H1 (cell line): ENCODE measurements at regions not wholly inside any gene's neighbourhood (a gene's known extent, or its start where the extent isn't known, plus 50 kb on each side); places are given as distances from the start of the nearest gene placed in this dataset.

Experiments used
- CTCF ChIA-PET: fragments of 300-600 bp; sonication (Branson Sonifier 250); formaldehyde crosslinking; loops from one replicate; lab custom pipeline; 2021; ENCODE audit not compliant: partially characterized antibody; lab: Charles Lee
- POLR2A ChIA-PET: fragments of 300-600 bp; sonication (Branson Sonifier 250); formaldehyde crosslinking; loops from one replicate; lab custom pipeline; 2021; ENCODE audit warnings: inconsistent platforms; ENCODE audit not compliant: partially characterized antibody; lab: Charles Lee
- DNase-seq, 2 experiments: peaks; one replicate each; pipeline versions ENCODE4 v3.0.0 to v3.0.0-alpha.2; 2010 to 2022; ENCODE audit warnings: low spot score in 2 of 2, low read depth in 1 of 2, mixed read lengths in 1 of 2
- FAIRE-seq: peaks from 2 replicates; lab custom pipeline; 2011; peaks lifted over from hg19 to GRCh38; lab: Jason Lieb, UNC
- H2AFZ ChIP-seq: 2 replicates; pipeline ENCODE4 v1.8.1; 2012; ENCODE audit warnings: low read length, inconsistent platforms
- H2AK5ac ChIP-seq: 2 replicates; pipeline ENCODE4 v1.6.1; 2013; ENCODE audit warnings: low read depth, low read length
- H2BK120ac ChIP-seq: replicated peaks from 2 replicates; pipeline ENCODE3; 2013; ENCODE audit warnings: low read depth, low read length, inconsistent platforms
- H2BK12ac ChIP-seq: 2 replicates; pipeline ENCODE4 v1.6.1; 2013; ENCODE audit warnings: low read depth, low read length
- H2BK15ac ChIP-seq: 2 replicates; pipeline ENCODE4 v1.6.1; 2013; ENCODE audit warnings: low read length
- H2BK20ac ChIP-seq: 2 replicates; pipeline ENCODE4 v1.6.1; 2013; ENCODE audit warnings: low read length
- H2BK5ac ChIP-seq: 2 replicates; pipeline ENCODE4 v1.6.1; 2013; ENCODE audit warnings: low read depth, low read length
- H3K14ac ChIP-seq: 2 replicates; pipeline ENCODE4 v1.6.1; 2013; ENCODE audit warnings: inconsistent platforms; ENCODE audit not compliant: insufficient read length
- H3K18ac ChIP-seq: 2 replicates; pipeline ENCODE4 v1.6.1; 2013; ENCODE audit warnings: low read length; ENCODE audit errors: extremely low read depth
- H3K23ac ChIP-seq: 2 replicates; pipeline ENCODE4 v1.6.1; 2013; ENCODE audit warnings: inconsistent platforms; ENCODE audit not compliant: insufficient read length
- H3K23me2 ChIP-seq: 2 replicates; pipeline ENCODE4 v1.6.1; 2013; ENCODE audit warnings: low read depth, low read length
- H3K27ac ChIP-seq: 2 replicates; pipeline ENCODE4 v1.6.1; 2011; ENCODE audit warnings: low read depth, low read length, inconsistent platforms
- H3K27me3 ChIP-seq, 4 experiments: replicated peaks in 1 of 4; 1 replicate in 1 of 4; 2 replicates in 3 of 4; pipeline versions ENCODE4 v1.6.1 to v1.8.1; 2011 to 2013; ENCODE audit warnings: low read length in 3 of 4, mild to moderate bottlenecking in 3 of 4, inconsistent platforms in 2 of 4, mixed read lengths in 2 of 4, moderate library complexity in 1 of 4; ENCODE audit not compliant: control insufficient read depth in 3 of 4, insufficient read depth in 3 of 4; ENCODE audit errors: extremely low read depth in 1 of 4
- H3K36me3 ChIP-seq, 4 experiments: 2 replicates each; pipeline versions ENCODE4 v1.6.1 to v1.8.1; 2011 to 2013; ENCODE audit warnings: mild to moderate bottlenecking in 4 of 4, low read length in 3 of 4, moderate library complexity in 2 of 4, control low read depth in 1 of 4, inconsistent platforms in 1 of 4; ENCODE audit not compliant: insufficient read depth in 4 of 4, control insufficient read depth in 2 of 4
- H3K4ac ChIP-seq: replicated peaks from 2 replicates; pipeline ENCODE3; 2013; ENCODE audit warnings: low read length, low read depth, mixed read lengths, inconsistent platforms; ENCODE audit not compliant: insufficient read length
- H3K4me1 ChIP-seq, 4 experiments: replicated peaks in 1 of 4; 1 replicate in 1 of 4; 2 replicates in 3 of 4; pipeline versions ENCODE4 v1.6.1 to v1.8.1; 2011 to 2013; ENCODE audit warnings: low read length in 3 of 4, inconsistent platforms in 2 of 4, mixed read lengths in 1 of 4; ENCODE audit not compliant: insufficient read depth in 4 of 4, control insufficient read depth in 3 of 4
- H3K4me2 ChIP-seq, 2 experiments: 2 replicates each; pipeline versions ENCODE4 v1.6.1 to v1.8.1; 2011 to 2013; ENCODE audit warnings: low read depth in 2 of 2, low read length in 2 of 2, control low read depth in 1 of 2, inconsistent platforms in 1 of 2, mild to moderate bottlenecking in 1 of 2; ENCODE audit not compliant: insufficient read depth in 1 of 2
- H3K4me3 ChIP-seq, 4 experiments: fragments of 200-600, 300-600 bp in 1 of 4; sonication (generic), shearing (Covaris generic), sonication (Bioruptor Twin) in 1 of 4; 2 replicates each; pipeline versions ENCODE4 v1.5.1 to v1.8.1; 2011 to 2016; ENCODE audit warnings: low read length in 4 of 4, low read depth in 3 of 4, control low read depth in 2 of 4, inconsistent platforms in 2 of 4, mild to moderate bottlenecking in 2 of 4, mixed read lengths in 1 of 4, moderate library complexity in 1 of 4; ENCODE audit not compliant: insufficient read depth in 2 of 4; ENCODE audit errors: extremely low read depth in 1 of 4
- H3K56ac ChIP-seq: replicated peaks from 2 replicates; pipeline ENCODE3; 2013; ENCODE audit warnings: low read depth, mild to moderate bottlenecking, mixed read lengths, low read length, inconsistent platforms; ENCODE audit not compliant: insufficient read length
- H3K79me1 ChIP-seq: 2 replicates; pipeline ENCODE4 v1.6.1; 2013; ENCODE audit warnings: low read depth, low read length, control low read depth
- H3K79me2 ChIP-seq, 2 experiments: 2 replicates each; pipeline versions ENCODE4 v1.6.1 to v1.8.1; 2012 to 2013; ENCODE audit warnings: low read length in 2 of 2, mild to moderate bottlenecking in 2 of 2, inconsistent platforms in 1 of 2; ENCODE audit not compliant: insufficient read depth in 2 of 2, control insufficient read depth in 1 of 2
- H3K9ac ChIP-seq, 4 experiments: replicated peaks in 1 of 4; 1 replicate in 1 of 4; 2 replicates in 3 of 4; pipeline versions ENCODE4 v1.6.1 to v1.8.1; 2011 to 2013; ENCODE audit warnings: low read depth in 3 of 4, low read length in 3 of 4, control low read depth in 2 of 4, mild to moderate bottlenecking in 2 of 4, moderate library complexity in 2 of 4, inconsistent platforms in 1 of 4; ENCODE audit errors: extremely low read depth in 1 of 4
- H3K9me3 ChIP-seq, 2 experiments: 2 replicates each; pipeline versions ENCODE4 v1.6.1 to v1.8.1; 2012 to 2013; ENCODE audit warnings: mild to moderate bottlenecking in 2 of 2, moderate library complexity in 2 of 2, control low read depth in 1 of 2, inconsistent platforms in 1 of 2, low read depth in 1 of 2, low read length in 1 of 2, mixed read lengths in 1 of 2; ENCODE audit not compliant: insufficient read depth in 2 of 2
- H4K20me1 ChIP-seq, 2 experiments: replicated peaks in 1 of 2; 2 replicates each; pipeline versions ENCODE3 to v1.8.1; 2011 to 2013; ENCODE audit warnings: inconsistent platforms in 2 of 2, low read length in 2 of 2, mild to moderate bottlenecking in 1 of 2; ENCODE audit not compliant: insufficient read depth in 2 of 2, control insufficient read depth in 1 of 2
- H4K5ac ChIP-seq: 2 replicates; pipeline ENCODE4 v1.6.1; 2013; ENCODE audit warnings: low read length, low read depth, mixed read lengths, inconsistent platforms; ENCODE audit not compliant: insufficient read length
- H4K8ac ChIP-seq: 2 replicates; pipeline ENCODE4 v1.8.0; 2013; ENCODE audit warnings: mild to moderate bottlenecking, moderate library complexity, low read length, inconsistent platforms; ENCODE audit not compliant: insufficient read depth; ENCODE audit errors: extremely low read depth
- H4K91ac ChIP-seq: replicated peaks from 2 replicates; pipeline ENCODE3; 2013; ENCODE audit warnings: low read length, mixed read lengths, inconsistent platforms; ENCODE audit not compliant: insufficient read length
- RAD21 ChIP-seq, 2 experiments: IDR thresholded peaks in 1 of 2; conservative IDR thresholded peaks in 1 of 2; 2 replicates each; pipeline ENCODE4 v1.6.1; 2011; ENCODE audit warnings: low read depth in 2 of 2, low read length in 2 of 2, improper control_type of control experiment in 1 of 2, inconsistent platforms in 1 of 2, mild to moderate bottlenecking in 1 of 2, moderate library complexity in 1 of 2
- SAP30 ChIP-seq: fragments of 300-600 bp; sonication (generic); IDR thresholded peaks from 2 replicates; pipeline ENCODE4 v1.7.1; 2012; ENCODE audit warnings: low read length, moderate library complexity, mild to moderate bottlenecking, inconsistent platforms; ENCODE audit not compliant: insufficient read depth, insufficient replicate concordance
- whole genome bisulfite sequencing, 2 experiments: shearing (Covaris generic) in 1 of 2; methylation state at CpG; one replicate each; pipeline versions ENCODE4 v1.1.6 to v1.1.7; 2013 to 2015; ENCODE audit warnings: low lambda C conversion rate in 2 of 2, mixed read lengths in 2 of 2, inconsistent platforms in 1 of 2, low coverage in 1 of 2, missing lambda C conversion rate in 1 of 2; ENCODE audit not compliant: insufficient replicate concordance in 2 of 2, insufficient coverage in 1 of 2, insufficient read length in 1 of 2; ENCODE audit errors: extremely low coverage in 1 of 2, missing lambda C conversion rate in 1 of 2; 5-methylcytosine and 5-hydroxymethylcytosine counted together
- TF ChIP-seq, protein P1 (sequence below), 3 experiments: IDR thresholded peaks; 1 replicate in 2 of 3; 2 replicates in 1 of 3; pipeline versions ENCODE4 v1.5.1 to v1.6.1; 2011; ENCODE audit warnings: low read length in 3 of 3, mild to moderate bottlenecking in 3 of 3, inconsistent platforms in 2 of 3, low read depth in 1 of 3, moderate library complexity in 1 of 3; ENCODE audit not compliant: insufficient read depth in 1 of 3; ENCODE audit errors: control extremely low read depth in 1 of 3

DNA sequence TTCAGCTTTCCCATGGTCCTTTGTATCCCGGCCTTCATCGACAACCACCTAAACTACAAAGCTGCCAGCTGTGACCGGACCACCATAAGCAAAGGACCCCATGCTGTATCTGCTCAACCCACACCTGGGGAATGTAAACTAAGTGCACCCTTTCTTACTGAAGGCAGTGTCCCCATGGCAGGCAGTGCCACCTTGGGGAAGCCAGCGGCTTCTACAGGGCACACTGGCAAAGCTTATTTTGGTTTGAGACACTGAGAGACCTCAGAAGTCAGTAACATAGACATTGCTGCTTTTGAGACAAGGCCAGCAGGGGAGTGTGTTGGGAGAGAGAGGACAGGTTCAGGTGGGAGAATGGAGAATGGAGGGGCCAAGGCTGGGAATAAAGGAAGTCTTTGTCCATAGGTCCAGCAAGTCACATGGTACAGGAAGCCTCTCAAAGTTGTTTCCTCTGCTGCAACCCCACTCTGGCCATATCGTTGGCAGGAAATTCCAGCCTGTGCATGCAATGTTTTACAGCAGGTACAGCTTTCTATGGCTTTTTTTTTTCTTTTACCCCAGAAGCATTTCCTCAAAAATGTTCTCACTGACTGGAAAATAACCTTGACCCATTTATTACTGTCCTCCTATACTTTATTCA lies 85.9 kb upstream of the NPVF start:
- Histone ChIP-seq H3K4me3 (no peak overlapping the region), H3K4me2 (no peak overlapping the region), H4K20me1 (no peaks in the 10 kb centered on the region), H3K9ac (no peak overlapping the region)
- POLR2A ChIA-PET, result interaction anchor here (0.9 kb wide), 1 partner anchor 11 kb away, joined by 5 read pairs; no protein-coding TSS in a partner anchor
- CTCF ChIA-PET, result interaction anchor here (0.7 to 1.0 kb wide), 2 partner anchors 25 to 87 kb away, joined by 3 read pairs; no protein-coding TSS in a partner anchor
- TF ChIP-seq RAD21 (IDR thresholded peaks at IDR 0.05 in 1 of 2, conservative IDR thresholded peaks at IDR 0.05 in 1 of 2; ENCODE audit: low read depth in 2 of 2, low read length in 2 of 2) (peak in 1 of 2 experiments; percentile 32; a peak in 1 of 4 replicates), SAP30 (no peak)
- TF ChIP-seq, protein P1, sequence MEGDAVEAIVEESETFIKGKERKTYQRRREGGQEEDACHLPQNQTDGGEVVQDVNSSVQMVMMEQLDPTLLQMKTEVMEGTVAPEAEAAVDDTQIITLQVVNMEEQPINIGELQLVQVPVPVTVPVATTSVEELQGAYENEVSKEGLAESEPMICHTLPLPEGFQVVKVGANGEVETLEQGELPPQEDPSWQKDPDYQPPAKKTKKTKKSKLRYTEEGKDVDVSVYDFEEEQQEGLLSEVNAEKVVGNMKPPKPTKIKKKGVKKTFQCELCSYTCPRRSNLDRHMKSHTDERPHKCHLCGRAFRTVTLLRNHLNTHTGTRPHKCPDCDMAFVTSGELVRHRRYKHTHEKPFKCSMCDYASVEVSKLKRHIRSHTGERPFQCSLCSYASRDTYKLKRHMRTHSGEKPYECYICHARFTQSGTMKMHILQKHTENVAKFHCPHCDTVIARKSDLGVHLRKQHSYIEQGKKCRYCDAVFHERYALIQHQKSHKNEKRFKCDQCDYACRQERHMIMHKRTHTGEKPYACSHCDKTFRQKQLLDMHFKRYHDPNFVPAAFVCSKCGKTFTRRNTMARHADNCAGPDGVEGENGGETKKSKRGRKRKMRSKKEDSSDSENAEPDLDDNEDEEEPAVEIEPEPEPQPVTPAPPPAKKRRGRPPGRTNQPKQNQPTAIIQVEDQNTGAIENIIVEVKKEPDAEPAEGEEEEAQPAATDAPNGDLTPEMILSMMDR (IDR thresholded peaks at IDR 0.05; ENCODE audit: control extremely low read depth in 1 of 3, insufficient read depth in 1 of 3, low read depth in 1 of 3, low read length in 3 of 3), result peak in 1 of 3 experiments; percentile 9; a peak in 1 of 4 replicates
- TF ChIP-seq, all 59 proteins: peak for 2
- no peaks in the 10 kb centered on the region for H3K27me3 ChIP-seq
- H2BK12ac ChIP-seq, result no peak overlapping the region
- H3K18ac ChIP-seq, result no peak overlapping the region
- H3K79me1 ChIP-seq, result no peaks in the 10 kb centered on the region
- WGBS, 2 experiments, result 86% methylated on average over 5 of the region's 5 CpGs; no CpG with 5 or more reads in 1 of the 2 experiments
- no peak overlapping the region for H2BK20ac ChIP-seq
- H3K4ac ChIP-seq, result no peak overlapping the region
- H3K36me3 ChIP-seq, result no peaks in the 10 kb centered on the region
- H2AFZ ChIP-seq, result no peak overlapping the region
- FAIRE-seq (no peak), DNase-seq (no peak)
- no peak overlapping the region for H4K91ac ChIP-seq
- H2BK5ac ChIP-seq, result no peak overlapping the region
- peaks cover 0 to 2% (median 0%) of the 10 kb centered on the region in 4 experiments; a peak in 1 of 7 replicates for H3K4me1 ChIP-seq
- H2BK15ac ChIP-seq, result no peak overlapping the region
- H3K9me3 ChIP-seq, result no peaks in the 10 kb centered on the region
- H4K5ac ChIP-seq, result no peak overlapping the region
- no peak overlapping the region for H3K56ac ChIP-seq
- H2AK5ac ChIP-seq, result no peak overlapping the region
- no peaks in the 10 kb centered on the region; the same call in 1 of the 2 replicates for H3K23me2 ChIP-seq
- H3K23ac ChIP-seq, result no peak overlapping the region
- H3K79me2 ChIP-seq, result no peaks in the 10 kb centered on the region
- no peak overlapping the region for H3K14ac ChIP-seq
- H4K8ac ChIP-seq, result no peak overlapping the region
- H2BK120ac ChIP-seq, result no peak overlapping the region
- no peak overlapping the region for H3K27ac ChIP-seq
